GM12878 (cell line): ENCODE measurements at regions not wholly inside any gene's neighbourhood (a gene's known extent, or its start where the extent isn't known, plus 50 kb on each side); places are given as distances from the start of the nearest gene placed in this dataset.

Experiments
- ATAC-seq: fragments of 200-7000 bp; cut with Tn5 transposase; 3 replicates; pipeline ENCODE4 v1.9.1; 2020; ENCODE audit warnings: mild to moderate bottlenecking, moderate library complexity
- BruUV-seq: library from RNA; stranded (reverse); fragments of 400-500 nt; replicated peaks from 2 replicates; lab custom pipeline; 2021; lab: Mats Ljungman, UMichigan
- CTCF ChIA-PET: fragments of 300-600 bp; sonication (Branson Sonifier 250); formaldehyde crosslinking; extraction: SDS; loops from one replicate; lab custom pipeline; 2021; ENCODE audit warnings: inconsistent platforms; lab: Yijun Ruan, JAX
- POLR2A ChIA-PET: fragments of 350-600 bp; formaldehyde crosslinking; extraction: SDS; loops from one replicate; lab custom pipeline; 2021; ENCODE audit warnings: inconsistent platforms; lab: Charles Lee
- RAD21 ChIA-PET: fragments of 300-600 bp; sonication (Branson Sonifier 250); formaldehyde crosslinking; loops from one replicate; lab custom pipeline; 2023; ENCODE audit warnings: antibody characterized with exemption; ENCODE audit not compliant: unreplicated experiment; lab: Charles Lee
- SMC1A ChIA-PET: fragments of 300-600 bp; sonication (Branson Sonifier 250); formaldehyde crosslinking; loops from one replicate; lab custom pipeline; 2023; ENCODE audit not compliant: unreplicated experiment, uncharacterized antibody; lab: Charles Lee
- DNase-seq: peaks from one replicate; pipeline ENCODE4 v3.0.0-alpha.2; 2011; ENCODE audit warnings: low read depth, low spot score
- FAIRE-seq: peaks from 3 replicates; lab custom pipeline; 2011; peaks lifted over from hg19 to GRCh38; lab: Jason Lieb, UNC
- H2AFZ ChIP-seq: 2 replicates; pipeline ENCODE4 v1.6.0; 2011; ENCODE audit warnings: low read depth, low read length, control low read depth; ENCODE audit not compliant: control insufficient read depth
- H3K27ac ChIP-seq: 2 replicates; pipeline ENCODE4 v1.5.1; 2011; ENCODE audit warnings: control low read depth; ENCODE audit not compliant: control insufficient read depth, insufficient read depth
- H3K27me3 ChIP-seq, 2 experiments: replicated peaks in 1 of 2; 2 replicates each; pipeline versions ENCODE4 v1.6.0 to v1.6.1; 2011; ENCODE audit warnings: low read length in 1 of 2; ENCODE audit not compliant: control insufficient read depth in 2 of 2, insufficient read depth in 2 of 2
- H3K36me3 ChIP-seq, 2 experiments: 2 replicates each; pipeline ENCODE4 v1.5.1; 2011; ENCODE audit warnings: low read length in 1 of 2; ENCODE audit not compliant: control insufficient read depth in 2 of 2, insufficient read depth in 2 of 2
- H3K4me1 ChIP-seq: 2 replicates; pipeline ENCODE4 v1.6.1; 2011; ENCODE audit warnings: mild to moderate bottlenecking, low read length, moderate library complexity, mixed read lengths; ENCODE audit not compliant: control insufficient read depth, insufficient read depth
- H3K4me2 ChIP-seq: 2 replicates; pipeline ENCODE4 v1.6.0; 2011; ENCODE audit warnings: control low read depth; ENCODE audit not compliant: control insufficient read depth, insufficient read depth
- H3K4me3 ChIP-seq: fragments of 200-600 bp; sonication (generic); 2 replicates; pipeline ENCODE4 v1.5.1; 2016
- H3K79me2 ChIP-seq: 2 replicates; pipeline ENCODE4 v1.6.0; 2011; ENCODE audit warnings: low read length; ENCODE audit not compliant: control insufficient read depth, insufficient read depth
- H3K9ac ChIP-seq: 2 replicates; pipeline ENCODE4 v1.8.0; 2011; ENCODE audit warnings: low read length, control low read depth, mixed read lengths; ENCODE audit not compliant: control insufficient read depth, insufficient read depth
- H3K9me3 ChIP-seq: replicated peaks from 3 replicates; pipeline ENCODE4 v1.5.1; 2011; ENCODE audit warnings: mild to moderate bottlenecking, low read length; ENCODE audit not compliant: control insufficient read depth, insufficient read depth
- H4K20me1 ChIP-seq: 2 replicates; pipeline ENCODE4 v1.6.0; 2011; ENCODE audit not compliant: control insufficient read depth, insufficient read depth
- CBX3 ChIP-seq: fragments of 200-600 bp; sonication (generic); IDR thresholded peaks from 2 replicates; pipeline ENCODE4 v1.6.1; 2016; ENCODE audit warnings: low read depth, borderline replicate concordance
- CREM ChIP-seq: IDR thresholded peaks from 2 replicates; pipeline ENCODE4 v1.6.1; 2014; ENCODE audit warnings: antibody characterized with exemption, low read depth
- ESRRA ChIP-seq: IDR thresholded peaks from 2 replicates; pipeline ENCODE4 v1.6.1; 2012; ENCODE audit warnings: mild to moderate bottlenecking, low read length, improper control_type of control experiment
- MTA2 ChIP-seq: fragments of 450-650 bp; IDR thresholded peaks from 2 replicates; pipeline ENCODE4 v1.6.1; 2016; ENCODE audit warnings: low read depth, mild to moderate bottlenecking, moderate library complexity
- MYB ChIP-seq: fragments of 150-350 bp; IDR thresholded peaks from 2 replicates; pipeline ENCODE4 v1.6.1; 2014; ENCODE audit warnings: mild to moderate bottlenecking, low read depth, low read length, borderline replicate concordance
- SRF ChIP-seq, 2 experiments: IDR thresholded peaks; 2 replicates each; pipeline ENCODE4 v1.6.1; 2011; ENCODE audit warnings: low read depth in 2 of 2, low read length in 2 of 2, mild to moderate bottlenecking in 1 of 2, moderate library complexity in 1 of 2
- TBL1XR1 ChIP-seq: IDR thresholded peaks from 2 replicates; pipeline ENCODE4 v1.6.1; 2012; ENCODE audit warnings: low read depth, low read length, improper control_type of control experiment
- ZNF217 ChIP-seq: fragments of 450-650 bp; IDR thresholded peaks from 2 replicates; pipeline ENCODE4 v1.6.1; 2017; ENCODE audit warnings: antibody characterized with exemption, mild to moderate bottlenecking
- WGBS: methylation state at CpG from one replicate; pipeline ENCODE4 v1.1.6; 2016; ENCODE audit warnings: low lambda C conversion rate; ENCODE audit not compliant: insufficient replicate concordance, insufficient coverage; ENCODE audit errors: missing lambda C conversion rate; 5-methylcytosine and 5-hydroxymethylcytosine counted together
- in situ Hi-C: fragments of 300-500 bp; cut with MboI; formaldehyde crosslinking; loops from 9 replicates; pipeline ENCODE4 v1.14.3; 2018; ENCODE audit warnings: mixed read lengths
- intact Hi-C: fragments of 100-400 bp; cut with micrococcal nuclease; formaldehyde crosslinking; loops from one replicate; pipeline ENCODE4 v1.14.2; 2022; ENCODE audit not compliant: unreplicated experiment
- TF ChIP-seq, protein P1 (sequence below): IDR thresholded peaks from 2 replicates; pipeline ENCODE4 v1.6.1; 2012; ENCODE audit warnings: mild to moderate bottlenecking, low read depth, low read length
- TF ChIP-seq, protein P2 (sequence below): fragments of 150-350 bp; IDR thresholded peaks from 2 replicates; pipeline ENCODE4 v1.6.1; 2016; ENCODE audit warnings: low read depth, low read length
- TF ChIP-seq, protein P3 (sequence below): IDR thresholded peaks from 2 replicates; pipeline ENCODE4 v1.6.1; 2011; ENCODE audit warnings: low read depth, mild to moderate bottlenecking, low read length, moderate library complexity, borderline replicate concordance; ENCODE audit errors: extremely low read depth
- TF ChIP-seq, protein P4 (sequence below): fragments of 450-650 bp; IDR thresholded peaks from 2 replicates; pipeline ENCODE4 v1.6.1; 2017; ENCODE audit warnings: antibody characterized with exemption, mild to moderate bottlenecking, moderate library complexity

DNA sequence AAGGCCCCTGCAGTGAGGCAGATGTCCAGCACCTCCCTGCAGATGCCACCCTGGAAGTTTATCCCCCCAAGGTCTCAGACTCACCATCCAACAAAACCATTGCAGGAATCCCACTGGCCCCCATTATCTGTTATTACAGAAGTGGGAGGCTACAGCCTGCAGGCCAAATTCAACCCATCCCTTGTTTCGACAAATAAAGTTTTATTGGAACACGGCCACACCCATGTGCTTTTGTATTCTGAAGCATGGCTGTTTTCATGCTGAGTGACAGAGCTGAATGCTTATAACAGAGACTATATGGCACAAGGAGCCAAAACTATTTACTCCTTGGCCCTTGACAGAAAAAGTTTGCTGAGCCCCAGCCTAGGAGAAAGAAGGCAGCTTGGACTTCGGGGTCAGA, 428.8 kb downstream of the CDK5RAP2 start (continued):
- TF ChIP-seq, protein P1, sequence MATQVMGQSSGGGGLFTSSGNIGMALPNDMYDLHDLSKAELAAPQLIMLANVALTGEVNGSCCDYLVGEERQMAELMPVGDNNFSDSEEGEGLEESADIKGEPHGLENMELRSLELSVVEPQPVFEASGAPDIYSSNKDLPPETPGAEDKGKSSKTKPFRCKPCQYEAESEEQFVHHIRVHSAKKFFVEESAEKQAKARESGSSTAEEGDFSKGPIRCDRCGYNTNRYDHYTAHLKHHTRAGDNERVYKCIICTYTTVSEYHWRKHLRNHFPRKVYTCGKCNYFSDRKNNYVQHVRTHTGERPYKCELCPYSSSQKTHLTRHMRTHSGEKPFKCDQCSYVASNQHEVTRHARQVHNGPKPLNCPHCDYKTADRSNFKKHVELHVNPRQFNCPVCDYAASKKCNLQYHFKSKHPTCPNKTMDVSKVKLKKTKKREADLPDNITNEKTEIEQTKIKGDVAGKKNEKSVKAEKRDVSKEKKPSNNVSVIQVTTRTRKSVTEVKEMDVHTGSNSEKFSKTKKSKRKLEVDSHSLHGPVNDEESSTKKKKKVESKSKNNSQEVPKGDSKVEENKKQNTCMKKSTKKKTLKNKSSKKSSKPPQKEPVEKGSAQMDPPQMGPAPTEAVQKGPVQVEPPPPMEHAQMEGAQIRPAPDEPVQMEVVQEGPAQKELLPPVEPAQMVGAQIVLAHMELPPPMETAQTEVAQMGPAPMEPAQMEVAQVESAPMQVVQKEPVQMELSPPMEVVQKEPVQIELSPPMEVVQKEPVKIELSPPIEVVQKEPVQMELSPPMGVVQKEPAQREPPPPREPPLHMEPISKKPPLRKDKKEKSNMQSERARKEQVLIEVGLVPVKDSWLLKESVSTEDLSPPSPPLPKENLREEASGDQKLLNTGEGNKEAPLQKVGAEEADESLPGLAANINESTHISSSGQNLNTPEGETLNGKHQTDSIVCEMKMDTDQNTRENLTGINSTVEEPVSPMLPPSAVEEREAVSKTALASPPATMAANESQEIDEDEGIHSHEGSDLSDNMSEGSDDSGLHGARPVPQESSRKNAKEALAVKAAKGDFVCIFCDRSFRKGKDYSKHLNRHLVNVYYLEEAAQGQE, result no peak
- TF ChIP-seq, all 136 proteins: peak for 0

DNA sequence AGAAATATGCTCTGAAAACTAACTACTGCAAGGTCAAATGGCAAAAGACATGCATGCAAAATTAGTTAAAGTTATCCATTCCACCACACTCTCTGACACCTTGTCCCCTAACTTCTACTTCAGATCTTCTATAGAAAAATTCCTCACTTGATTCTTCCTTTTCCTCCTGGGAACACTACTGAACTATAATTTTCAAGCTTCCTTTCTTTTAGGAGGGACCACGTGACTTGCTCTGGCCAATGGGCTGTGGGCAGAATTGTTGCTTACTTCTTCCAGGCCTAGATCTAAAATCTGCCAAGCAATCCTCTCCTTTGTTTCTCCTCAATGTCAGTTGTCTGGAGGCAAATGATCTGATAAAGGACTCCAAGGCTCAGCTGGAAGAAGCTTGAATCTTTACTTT, 441.0 kb downstream of the CDK5RAP2 start:
- Histone ChIP-seq H3K4me2 (no peak overlapping the region), H3K4me1 (no peaks in the 10 kb centered on the region), H3K79me2 (no peaks in the 10 kb centered on the region), H4K20me1 (no peaks in the 10 kb centered on the region), H3K9ac (no peak overlapping the region), H3K27me3 (no peaks in the 10 kb centered on the region), H2AFZ (no peak overlapping the region), H3K36me3 (no peaks in the 10 kb centered on the region), H3K4me3 (no peak overlapping the region), H3K27ac (no peak overlapping the region), H3K9me3 (no peaks in the 10 kb centered on the region; the same call in 2 of the 3 replicates)
- in situ Hi-C loops (no loop called here), intact Hi-C loops (no loop called here)
- TF ChIP-seq TBL1XR1 (no peak), SRF (IDR thresholded peaks at IDR 0.05; ENCODE audit: low read depth in 2 of 2, low read length in 2 of 2) (no peak), CBX3 (no peak), MYB (no peak), CREM (no peak), MTA2 (no peak), ZNF217 (no peak), ESRRA (no peak)
- TF ChIP-seq, protein P2, sequence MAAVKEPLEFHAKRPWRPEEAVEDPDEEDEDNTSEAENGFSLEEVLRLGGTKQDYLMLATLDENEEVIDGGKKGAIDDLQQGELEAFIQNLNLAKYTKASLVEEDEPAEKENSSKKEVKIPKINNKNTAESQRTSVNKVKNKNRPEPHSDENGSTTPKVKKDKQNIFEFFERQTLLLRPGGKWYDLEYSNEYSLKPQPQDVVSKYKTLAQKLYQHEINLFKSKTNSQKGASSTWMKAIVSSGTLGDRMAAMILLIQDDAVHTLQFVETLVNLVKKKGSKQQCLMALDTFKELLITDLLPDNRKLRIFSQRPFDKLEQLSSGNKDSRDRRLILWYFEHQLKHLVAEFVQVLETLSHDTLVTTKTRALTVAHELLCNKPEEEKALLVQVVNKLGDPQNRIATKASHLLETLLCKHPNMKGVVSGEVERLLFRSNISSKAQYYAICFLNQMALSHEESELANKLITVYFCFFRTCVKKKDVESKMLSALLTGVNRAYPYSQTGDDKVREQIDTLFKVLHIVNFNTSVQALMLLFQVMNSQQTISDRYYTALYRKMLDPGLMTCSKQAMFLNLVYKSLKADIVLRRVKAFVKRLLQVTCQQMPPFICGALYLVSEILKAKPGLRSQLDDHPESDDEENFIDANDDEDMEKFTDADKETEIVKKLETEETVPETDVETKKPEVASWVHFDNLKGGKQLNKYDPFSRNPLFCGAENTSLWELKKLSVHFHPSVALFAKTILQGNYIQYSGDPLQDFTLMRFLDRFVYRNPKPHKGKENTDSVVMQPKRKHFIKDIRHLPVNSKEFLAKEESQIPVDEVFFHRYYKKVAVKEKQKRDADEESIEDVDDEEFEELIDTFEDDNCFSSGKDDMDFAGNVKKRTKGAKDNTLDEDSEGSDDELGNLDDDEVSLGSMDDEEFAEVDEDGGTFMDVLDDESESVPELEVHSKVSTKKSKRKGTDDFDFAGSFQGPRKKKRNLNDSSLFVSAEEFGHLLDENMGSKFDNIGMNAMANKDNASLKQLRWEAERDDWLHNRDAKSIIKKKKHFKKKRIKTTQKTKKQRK, result no peak
- TF ChIP-seq, protein P3, sequence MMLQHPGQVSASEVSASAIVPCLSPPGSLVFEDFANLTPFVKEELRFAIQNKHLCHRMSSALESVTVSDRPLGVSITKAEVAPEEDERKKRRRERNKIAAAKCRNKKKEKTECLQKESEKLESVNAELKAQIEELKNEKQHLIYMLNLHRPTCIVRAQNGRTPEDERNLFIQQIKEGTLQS, result no peak
- TF ChIP-seq, protein P4, sequence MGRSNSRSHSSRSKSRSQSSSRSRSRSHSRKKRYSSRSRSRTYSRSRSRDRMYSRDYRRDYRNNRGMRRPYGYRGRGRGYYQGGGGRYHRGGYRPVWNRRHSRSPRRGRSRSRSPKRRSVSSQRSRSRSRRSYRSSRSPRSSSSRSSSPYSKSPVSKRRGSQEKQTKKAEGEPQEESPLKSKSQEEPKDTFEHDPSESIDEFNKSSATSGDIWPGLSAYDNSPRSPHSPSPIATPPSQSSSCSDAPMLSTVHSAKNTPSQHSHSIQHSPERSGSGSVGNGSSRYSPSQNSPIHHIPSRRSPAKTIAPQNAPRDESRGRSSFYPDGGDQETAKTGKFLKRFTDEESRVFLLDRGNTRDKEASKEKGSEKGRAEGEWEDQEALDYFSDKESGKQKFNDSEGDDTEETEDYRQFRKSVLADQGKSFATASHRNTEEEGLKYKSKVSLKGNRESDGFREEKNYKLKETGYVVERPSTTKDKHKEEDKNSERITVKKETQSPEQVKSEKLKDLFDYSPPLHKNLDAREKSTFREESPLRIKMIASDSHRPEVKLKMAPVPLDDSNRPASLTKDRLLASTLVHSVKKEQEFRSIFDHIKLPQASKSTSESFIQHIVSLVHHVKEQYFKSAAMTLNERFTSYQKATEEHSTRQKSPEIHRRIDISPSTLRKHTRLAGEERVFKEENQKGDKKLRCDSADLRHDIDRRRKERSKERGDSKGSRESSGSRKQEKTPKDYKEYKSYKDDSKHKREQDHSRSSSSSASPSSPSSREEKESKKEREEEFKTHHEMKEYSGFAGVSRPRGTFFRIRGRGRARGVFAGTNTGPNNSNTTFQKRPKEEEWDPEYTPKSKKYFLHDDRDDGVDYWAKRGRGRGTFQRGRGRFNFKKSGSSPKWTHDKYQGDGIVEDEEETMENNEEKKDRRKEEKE, result no peak
- ATAC-seq (no peak), FAIRE-seq (no peak), DNase-seq (no peak)
- CTCF ChIA-PET, result no interaction called here
- RAD21 ChIA-PET, result no interaction called here
- BruUV-seq, result no TSS peak
- POLR2A ChIA-PET, result no interaction called here
- 11% methylated on average over 1 of the region's 1 CpG for WGBS
- SMC1A ChIA-PET, result no interaction called here
